H1 (cell line): ENCODE measurements at regions not wholly inside any gene's neighbourhood (a gene's known extent, or its start where the extent isn't known, plus 50 kb on each side); places are given as distances from the start of the nearest gene placed in this dataset.
A peak's percentile ranks its signal among the peaks of the same experiment; 100 is the strongest.

Experiments
- CTCF ChIA-PET: fragments of 300-600 bp; sonication (Branson Sonifier 250); formaldehyde crosslinking; loops from one replicate; lab custom pipeline; 2021; ENCODE audit not compliant: partially characterized antibody; lab: Charles Lee
- POLR2A ChIA-PET: fragments of 300-600 bp; sonication (Branson Sonifier 250); formaldehyde crosslinking; loops from one replicate; lab custom pipeline; 2021; ENCODE audit warnings: inconsistent platforms; ENCODE audit not compliant: partially characterized antibody; lab: Charles Lee
- DNase-seq, 2 experiments: peaks; one replicate each; pipeline versions ENCODE4 v3.0.0 to v3.0.0-alpha.2; 2010 to 2022; ENCODE audit warnings: low spot score in 2 of 2, low read depth in 1 of 2, mixed read lengths in 1 of 2
- FAIRE-seq: peaks from 2 replicates; lab custom pipeline; 2011; peaks lifted over from hg19 to GRCh38; lab: Jason Lieb, UNC
- H2AFZ ChIP-seq: 2 replicates; pipeline ENCODE4 v1.8.1; 2012; ENCODE audit warnings: low read length, inconsistent platforms
- H2AK5ac ChIP-seq: 2 replicates; pipeline ENCODE4 v1.6.1; 2013; ENCODE audit warnings: low read depth, low read length
- H2BK120ac ChIP-seq: replicated peaks from 2 replicates; pipeline ENCODE3; 2013; ENCODE audit warnings: low read depth, low read length, inconsistent platforms
- H2BK12ac ChIP-seq: 2 replicates; pipeline ENCODE4 v1.6.1; 2013; ENCODE audit warnings: low read depth, low read length
- H2BK15ac ChIP-seq: 2 replicates; pipeline ENCODE4 v1.6.1; 2013; ENCODE audit warnings: low read length
- H2BK20ac ChIP-seq: 2 replicates; pipeline ENCODE4 v1.6.1; 2013; ENCODE audit warnings: low read length
- H2BK5ac ChIP-seq: 2 replicates; pipeline ENCODE4 v1.6.1; 2013; ENCODE audit warnings: low read depth, low read length
- H3K14ac ChIP-seq: 2 replicates; pipeline ENCODE4 v1.6.1; 2013; ENCODE audit warnings: inconsistent platforms; ENCODE audit not compliant: insufficient read length
- H3K18ac ChIP-seq: 2 replicates; pipeline ENCODE4 v1.6.1; 2013; ENCODE audit warnings: low read length; ENCODE audit errors: extremely low read depth
- H3K23ac ChIP-seq: 2 replicates; pipeline ENCODE4 v1.6.1; 2013; ENCODE audit warnings: inconsistent platforms; ENCODE audit not compliant: insufficient read length
- H3K23me2 ChIP-seq: 2 replicates; pipeline ENCODE4 v1.6.1; 2013; ENCODE audit warnings: low read depth, low read length
- H3K27ac ChIP-seq: 2 replicates; pipeline ENCODE4 v1.6.1; 2011; ENCODE audit warnings: low read depth, low read length, inconsistent platforms
- H3K27me3 ChIP-seq, 4 experiments: replicated peaks in 1 of 4; 1 replicate in 1 of 4; 2 replicates in 3 of 4; pipeline versions ENCODE4 v1.6.1 to v1.8.1; 2011 to 2013; ENCODE audit warnings: low read length in 3 of 4, mild to moderate bottlenecking in 3 of 4, inconsistent platforms in 2 of 4, mixed read lengths in 2 of 4, moderate library complexity in 1 of 4; ENCODE audit not compliant: control insufficient read depth in 3 of 4, insufficient read depth in 3 of 4; ENCODE audit errors: extremely low read depth in 1 of 4
- H3K36me3 ChIP-seq, 4 experiments: 2 replicates each; pipeline versions ENCODE4 v1.6.1 to v1.8.1; 2011 to 2013; ENCODE audit warnings: mild to moderate bottlenecking in 4 of 4, low read length in 3 of 4, moderate library complexity in 2 of 4, control low read depth in 1 of 4, inconsistent platforms in 1 of 4; ENCODE audit not compliant: insufficient read depth in 4 of 4, control insufficient read depth in 2 of 4
- H3K4ac ChIP-seq: replicated peaks from 2 replicates; pipeline ENCODE3; 2013; ENCODE audit warnings: low read length, low read depth, mixed read lengths, inconsistent platforms; ENCODE audit not compliant: insufficient read length
- H3K4me1 ChIP-seq, 4 experiments: replicated peaks in 1 of 4; 1 replicate in 1 of 4; 2 replicates in 3 of 4; pipeline versions ENCODE4 v1.6.1 to v1.8.1; 2011 to 2013; ENCODE audit warnings: low read length in 3 of 4, inconsistent platforms in 2 of 4, mixed read lengths in 1 of 4; ENCODE audit not compliant: insufficient read depth in 4 of 4, control insufficient read depth in 3 of 4
- H3K4me2 ChIP-seq, 2 experiments: 2 replicates each; pipeline versions ENCODE4 v1.6.1 to v1.8.1; 2011 to 2013; ENCODE audit warnings: low read depth in 2 of 2, low read length in 2 of 2, control low read depth in 1 of 2, inconsistent platforms in 1 of 2, mild to moderate bottlenecking in 1 of 2; ENCODE audit not compliant: insufficient read depth in 1 of 2
- H3K4me3 ChIP-seq, 4 experiments: fragments of 200-600, 300-600 bp in 1 of 4; sonication (generic), shearing (Covaris generic), sonication (Bioruptor Twin) in 1 of 4; 2 replicates each; pipeline versions ENCODE4 v1.5.1 to v1.8.1; 2011 to 2016; ENCODE audit warnings: low read length in 4 of 4, low read depth in 3 of 4, control low read depth in 2 of 4, inconsistent platforms in 2 of 4, mild to moderate bottlenecking in 2 of 4, mixed read lengths in 1 of 4, moderate library complexity in 1 of 4; ENCODE audit not compliant: insufficient read depth in 2 of 4; ENCODE audit errors: extremely low read depth in 1 of 4
- H3K56ac ChIP-seq: replicated peaks from 2 replicates; pipeline ENCODE3; 2013; ENCODE audit warnings: low read depth, mild to moderate bottlenecking, mixed read lengths, low read length, inconsistent platforms; ENCODE audit not compliant: insufficient read length
- H3K79me1 ChIP-seq: 2 replicates; pipeline ENCODE4 v1.6.1; 2013; ENCODE audit warnings: low read depth, low read length, control low read depth
- H3K79me2 ChIP-seq, 2 experiments: 2 replicates each; pipeline versions ENCODE4 v1.6.1 to v1.8.1; 2012 to 2013; ENCODE audit warnings: low read length in 2 of 2, mild to moderate bottlenecking in 2 of 2, inconsistent platforms in 1 of 2; ENCODE audit not compliant: insufficient read depth in 2 of 2, control insufficient read depth in 1 of 2
- H3K9ac ChIP-seq, 4 experiments: replicated peaks in 1 of 4; 1 replicate in 1 of 4; 2 replicates in 3 of 4; pipeline versions ENCODE4 v1.6.1 to v1.8.1; 2011 to 2013; ENCODE audit warnings: low read depth in 3 of 4, low read length in 3 of 4, control low read depth in 2 of 4, mild to moderate bottlenecking in 2 of 4, moderate library complexity in 2 of 4, inconsistent platforms in 1 of 4; ENCODE audit errors: extremely low read depth in 1 of 4
- H3K9me3 ChIP-seq, 2 experiments: 2 replicates each; pipeline versions ENCODE4 v1.6.1 to v1.8.1; 2012 to 2013; ENCODE audit warnings: mild to moderate bottlenecking in 2 of 2, moderate library complexity in 2 of 2, control low read depth in 1 of 2, inconsistent platforms in 1 of 2, low read depth in 1 of 2, low read length in 1 of 2, mixed read lengths in 1 of 2; ENCODE audit not compliant: insufficient read depth in 2 of 2
- H4K20me1 ChIP-seq, 2 experiments: replicated peaks in 1 of 2; 2 replicates each; pipeline versions ENCODE3 to v1.8.1; 2011 to 2013; ENCODE audit warnings: inconsistent platforms in 2 of 2, low read length in 2 of 2, mild to moderate bottlenecking in 1 of 2; ENCODE audit not compliant: insufficient read depth in 2 of 2, control insufficient read depth in 1 of 2
- H4K5ac ChIP-seq: 2 replicates; pipeline ENCODE4 v1.6.1; 2013; ENCODE audit warnings: low read length, low read depth, mixed read lengths, inconsistent platforms; ENCODE audit not compliant: insufficient read length
- H4K8ac ChIP-seq: 2 replicates; pipeline ENCODE4 v1.8.0; 2013; ENCODE audit warnings: mild to moderate bottlenecking, moderate library complexity, low read length, inconsistent platforms; ENCODE audit not compliant: insufficient read depth; ENCODE audit errors: extremely low read depth
- H4K91ac ChIP-seq: replicated peaks from 2 replicates; pipeline ENCODE3; 2013; ENCODE audit warnings: low read length, mixed read lengths, inconsistent platforms; ENCODE audit not compliant: insufficient read length
- CHD2 ChIP-seq: IDR thresholded peaks from 2 replicates; pipeline ENCODE4 v1.6.1; 2012; ENCODE audit warnings: low read length, improper control_type of control experiment
- HDAC6 ChIP-seq: IDR thresholded peaks from one replicate; pipeline ENCODE4 v1.7.1; 2012; ENCODE audit warnings: low read depth, mild to moderate bottlenecking, inconsistent platforms, low read length, moderate library complexity
- KDM1A ChIP-seq: fragments of 200-600, 300-600 bp; sonication (generic); IDR thresholded peaks from 2 replicates; pipeline ENCODE4 v1.7.1; 2016; ENCODE audit warnings: mild to moderate bottlenecking, low read length, borderline replicate concordance
- KDM4A ChIP-seq: IDR thresholded peaks from one replicate; pipeline ENCODE4 v1.7.1; 2012; ENCODE audit warnings: low read depth, mild to moderate bottlenecking, moderate library complexity, low read length, inconsistent platforms; ENCODE audit not compliant: severe bottlenecking
- POLR2AphosphoS5 ChIP-seq: IDR thresholded peaks from 2 replicates; pipeline ENCODE4 v1.6.1; 2011; ENCODE audit warnings: low read depth, low read length
- POU5F1 ChIP-seq: IDR thresholded peaks from 2 replicates; pipeline ENCODE4 v1.6.1; 2011; ENCODE audit warnings: low read depth, mild to moderate bottlenecking, low read length, moderate library complexity
- RNF2 ChIP-seq: fragments of 200-900, 300-1000 bp; sonication (generic); IDR thresholded peaks from 2 replicates; pipeline ENCODE4 v1.7.1; 2016; ENCODE audit warnings: borderline replicate concordance, low read depth, mild to moderate bottlenecking, antibody characterized with exemption, low read length; ENCODE audit not compliant: poor library complexity, severe bottlenecking; ENCODE audit errors: missing control alignments
- SIRT6 ChIP-seq: IDR thresholded peaks from one replicate; pipeline ENCODE4 v1.7.1; 2012; ENCODE audit warnings: low read length, inconsistent platforms
- YY1 ChIP-seq: IDR thresholded peaks from 2 replicates; pipeline ENCODE4 v1.6.1; 2011; ENCODE audit warnings: low read depth, mild to moderate bottlenecking, low read length
- WGBS, 2 experiments: shearing (Covaris generic) in 1 of 2; methylation state at CpG; one replicate each; pipeline versions ENCODE4 v1.1.6 to v1.1.7; 2013 to 2015; ENCODE audit warnings: low lambda C conversion rate in 2 of 2, mixed read lengths in 2 of 2, inconsistent platforms in 1 of 2, low coverage in 1 of 2, missing lambda C conversion rate in 1 of 2; ENCODE audit not compliant: insufficient replicate concordance in 2 of 2, insufficient coverage in 1 of 2, insufficient read length in 1 of 2; ENCODE audit errors: extremely low coverage in 1 of 2, missing lambda C conversion rate in 1 of 2; 5-methylcytosine and 5-hydroxymethylcytosine counted together
- TF ChIP-seq, protein P1 (sequence below): IDR thresholded peaks from 2 replicates; pipeline ENCODE4 v1.6.1; 2012; ENCODE audit warnings: inconsistent platforms

DNA sequence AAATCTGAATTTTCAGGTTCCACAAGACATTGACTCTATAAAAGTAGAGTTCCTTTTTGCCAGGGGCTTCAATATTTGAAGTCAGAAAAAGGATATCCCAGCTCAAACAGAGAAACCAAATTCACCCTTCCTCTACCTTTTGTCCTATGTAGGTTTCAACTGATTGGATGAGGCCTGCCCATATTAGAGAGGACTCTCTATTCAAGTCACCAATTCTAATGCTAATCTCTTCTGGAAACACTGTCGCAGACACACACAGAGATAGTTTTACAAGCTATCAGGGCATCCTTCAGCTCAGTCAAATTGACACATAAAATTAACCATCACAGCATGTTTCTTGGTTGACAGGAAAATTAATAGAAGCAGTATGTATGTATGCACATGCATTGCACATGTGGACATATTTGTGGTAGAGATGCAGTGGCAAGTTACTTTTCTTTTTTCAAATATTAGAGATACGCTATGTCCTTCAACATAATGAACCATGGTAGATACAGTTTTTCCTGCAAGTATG lies 207.1 kb downstream of the RAD51AP2 start:
- H4K91ac ChIP-seq = no peak overlapping the region
- peaks cover 0 to 3% (median 1%) of the 10 kb centered on the region in 4 experiments; a peak in 3 of 7 replicates for H3K4me1 ChIP-seq
- no peaks in the 10 kb centered on the region for H3K23me2 ChIP-seq
- DNase-seq = no peak
- WGBS, 2 experiments = 49% methylated on average over 2 of the region's 2 CpGs; no CpG with 5 or more reads in 1 of the 2 experiments
- no peak overlapping the region for H4K5ac ChIP-seq
- POLR2A ChIA-PET = no interaction called here
- H4K20me1 ChIP-seq = no peaks in the 10 kb centered on the region
- no peaks in the 10 kb centered on the region for H3K79me1 ChIP-seq
- no peak overlapping the region for H3K18ac ChIP-seq
- CTCF ChIA-PET = interaction anchor here (0.6 to 5.4 kb wide), 11 partner anchors 11 to 1255 kb away, joined by 3 to 46 read pairs (median 5); no protein-coding TSS in a partner anchor
- H3K79me2 ChIP-seq = no peaks in the 10 kb centered on the region
- no peak overlapping the region for H3K14ac ChIP-seq
- no peak overlapping the region for H2BK20ac ChIP-seq
- H2BK15ac ChIP-seq = no peak overlapping the region
- no peak overlapping the region for H2BK12ac ChIP-seq
- no peak overlapping the region for H3K56ac ChIP-seq
- H3K27me3 ChIP-seq = no peaks in the 10 kb centered on the region
- H3K4me3 ChIP-seq = no peak overlapping the region
- no peak overlapping the region for H2AK5ac ChIP-seq
- H3K23ac ChIP-seq = no peak overlapping the region
- no peak for FAIRE-seq
- H4K8ac ChIP-seq = no peak overlapping the region
- no peak overlapping the region for H3K9ac ChIP-seq
- H2AFZ ChIP-seq = no peak overlapping the region
- H3K27ac ChIP-seq = no peak overlapping the region
- H2BK120ac ChIP-seq = no peak overlapping the region
- H3K36me3 ChIP-seq = no peaks in the 10 kb centered on the region
- H2BK5ac ChIP-seq = no peak overlapping the region
- H3K4me2 ChIP-seq = 0 out of 4 replicates have a peak overlapping the region, but pooled peaks of 1 of the 2 experiments have one; percentile 16
- no peaks in the 10 kb centered on the region for H3K9me3 ChIP-seq
- H3K4ac ChIP-seq = no peak overlapping the region
- TF ChIP-seq KDM1A = no peak
- TF ChIP-seq SIRT6 = no peak
- TF ChIP-seq POU5F1 = no peak
- no peak for TF ChIP-seq KDM4A
- no peak for TF ChIP-seq HDAC6
- TF ChIP-seq CHD2 = no peak
- TF ChIP-seq POLR2AphosphoS5 = no peak
- TF ChIP-seq YY1 = no peak
- TF ChIP-seq RNF2 = no peak
- TF ChIP-seq, protein P1, sequence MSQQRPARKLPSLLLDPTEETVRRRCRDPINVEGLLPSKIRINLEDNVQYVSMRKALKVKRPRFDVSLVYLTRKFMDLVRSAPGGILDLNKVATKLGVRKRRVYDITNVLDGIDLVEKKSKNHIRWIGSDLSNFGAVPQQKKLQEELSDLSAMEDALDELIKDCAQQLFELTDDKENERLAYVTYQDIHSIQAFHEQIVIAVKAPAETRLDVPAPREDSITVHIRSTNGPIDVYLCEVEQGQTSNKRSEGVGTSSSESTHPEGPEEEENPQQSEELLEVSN = no peak
